ENCODE measurements at regions not wholly inside any gene's neighbourhood (a gene's known extent, or its start where the extent isn't known, plus 50 kb on each side); places are given as distances from the start of the nearest gene placed in this dataset.

GRCh38 chr4:174134361-174134760, 149.1 kb downstream of the FBXO8 start:
- no peak overlapping the region for H3K4me3 ChIP-seq (replicated peaks in 1 of 2; ENCODE audit: low read depth in 1 of 2, low read length in 2 of 2)
- H2AFZ ChIP-seq (ENCODE audit: low read depth, low read length, poor library complexity, severe bottlenecking): no peak overlapping the region
- H3K4me2 ChIP-seq (ENCODE audit: low read length): no peak overlapping the region
- TF ChIP-seq CTCF (IDR thresholded peaks at IDR 0.05 in 2 of 3, conservative IDR thresholded peaks at IDR 0.05 in 1 of 3; ENCODE audit: borderline replicate concordance in 1 of 3, insufficient read depth in 1 of 3, low read depth in 2 of 3, low read length in 2 of 3): no peak
- TF ChIP-seq EZH2phosphoT487 (IDR thresholded peaks at IDR 0.05; ENCODE audit: borderline replicate concordance): no peak
- TF ChIP-seq SRF (IDR thresholded peaks at IDR 0.05; ENCODE audit: low read depth): no peak
- TF ChIP-seq RAD21 (IDR thresholded peaks at IDR 0.05; ENCODE audit: low read depth): no peak
- TF ChIP-seq ZFX (IDR thresholded peaks at IDR 0.05): no peak
- no peak for TF ChIP-seq CBX3 (IDR thresholded peaks at IDR 0.05; ENCODE audit: low read depth)
- no peak for TF ChIP-seq ELF1 (IDR thresholded peaks at IDR 0.05; ENCODE audit: borderline replicate concordance, low read depth)
- TF ChIP-seq, protein P1, sequence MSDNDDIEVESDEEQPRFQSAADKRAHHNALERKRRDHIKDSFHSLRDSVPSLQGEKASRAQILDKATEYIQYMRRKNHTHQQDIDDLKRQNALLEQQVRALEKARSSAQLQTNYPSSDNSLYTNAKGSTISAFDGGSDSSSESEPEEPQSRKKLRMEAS (IDR thresholded peaks at IDR 0.05): no peak
- TF ChIP-seq POLR2A (IDR thresholded peaks at IDR 0.05; ENCODE audit: borderline replicate concordance, extremely low read depth, insufficient read depth, insufficient read length): no peak
- TF ChIP-seq CEBPB (IDR thresholded peaks at IDR 0.05; ENCODE audit: low read depth): no peak
- TF ChIP-seq, protein P2, sequence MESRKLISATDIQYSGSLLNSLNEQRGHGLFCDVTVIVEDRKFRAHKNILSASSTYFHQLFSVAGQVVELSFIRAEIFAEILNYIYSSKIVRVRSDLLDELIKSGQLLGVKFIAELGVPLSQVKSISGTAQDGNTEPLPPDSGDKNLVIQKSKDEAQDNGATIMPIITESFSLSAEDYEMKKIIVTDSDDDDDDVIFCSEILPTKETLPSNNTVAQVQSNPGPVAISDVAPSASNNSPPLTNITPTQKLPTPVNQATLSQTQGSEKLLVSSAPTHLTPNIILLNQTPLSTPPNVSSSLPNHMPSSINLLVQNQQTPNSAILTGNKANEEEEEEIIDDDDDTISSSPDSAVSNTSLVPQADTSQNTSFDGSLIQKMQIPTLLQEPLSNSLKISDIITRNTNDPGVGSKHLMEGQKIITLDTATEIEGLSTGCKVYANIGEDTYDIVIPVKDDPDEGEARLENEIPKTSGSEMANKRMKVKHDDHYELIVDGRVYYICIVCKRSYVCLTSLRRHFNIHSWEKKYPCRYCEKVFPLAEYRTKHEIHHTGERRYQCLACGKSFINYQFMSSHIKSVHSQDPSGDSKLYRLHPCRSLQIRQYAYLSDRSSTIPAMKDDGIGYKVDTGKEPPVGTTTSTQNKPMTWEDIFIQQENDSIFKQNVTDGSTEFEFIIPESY (IDR thresholded peaks at IDR 0.05; ENCODE audit: extremely low read depth, insufficient replicate concordance, low read length): no peak
- no peak for TF ChIP-seq EGR1 (IDR thresholded peaks at IDR 0.05; ENCODE audit: low read depth)
- TF ChIP-seq ZNF274 (IDR thresholded peaks at IDR 0.05; ENCODE audit: low read depth, low read length): no peak
- TF ChIP-seq SP1 (IDR thresholded peaks at IDR 0.05; ENCODE audit: low read depth): no peak
- TF ChIP-seq YY1 (IDR thresholded peaks at IDR 0.05; ENCODE audit: extremely low read depth, insufficient replicate concordance, low read depth, low read length): no peak
- TF ChIP-seq TCF7L2 (IDR thresholded peaks at IDR 0.05; ENCODE audit: borderline replicate concordance, extremely low read depth, insufficient read depth, insufficient read length): no peak
- no peaks in the 10 kb centered on the region for H3K79me2 ChIP-seq (ENCODE audit: insufficient read depth, low read length)
- ATAC-seq: no peak
- H3K27ac ChIP-seq (ENCODE audit: low read depth, low read length): no peak overlapping the region
- intact Hi-C loops (cut with micrococcal nuclease): no loop called here
- POLR2A ChIA-PET: no interaction called here
- H3K36me3 ChIP-seq (ENCODE audit: control insufficient read depth in 1 of 2, insufficient read depth in 2 of 2, low read length in 2 of 2): no peaks in the 10 kb centered on the region
- RAD21 ChIA-PET (ENCODE audit: low non-redundant PET in 1 of 2, low total read pairs in 2 of 2, uncharacterized antibody in 2 of 2, unreplicated experiment in 2 of 2): no interaction called here
- CTCF ChIA-PET: interaction anchor here (1.2 kb wide), 1 partner anchor 14 kb away, joined by 3 read pairs; no protein-coding TSS in a partner anchor
- H3K4me1 ChIP-seq (ENCODE audit: control insufficient read depth in 1 of 2, insufficient read depth in 2 of 2, low read length in 2 of 2): no peaks in the 10 kb centered on the region
- no peaks in the 10 kb centered on the region for H3K9me2 ChIP-seq (ENCODE audit: insufficient read depth)
- no peaks in the 10 kb centered on the region for H4K20me1 ChIP-seq (ENCODE audit: insufficient read depth)
- DNase-seq (ENCODE audit: low read depth, low spot score): no peak
- BruUV-seq (replicated peaks): no TSS peak
- no peak overlapping the region for H3K9ac ChIP-seq (ENCODE audit: low read length)
- no peaks in the 10 kb centered on the region for H3K9me3 ChIP-seq (ENCODE audit: control insufficient read depth in 1 of 2, insufficient read depth in 1 of 2, low read depth in 1 of 2, low read length in 2 of 2)
- peaks cover 32% of the 10 kb centered on the region for H3K27me3 ChIP-seq (ENCODE audit: insufficient read depth, low read length)
